Thoracic aorta (tissue), 2 donors: ENCODE measurements at regions not wholly inside any gene's neighbourhood (a gene's known extent, or its start where the extent isn't known, plus 50 kb on each side); places are given as distances from the start of the nearest gene placed in this dataset.

Experiments
- ATAC-seq: fragments of 150-250 bp; one replicate; pipeline ENCODE4 v1.8.0; 2017; ENCODE audit warnings: low read depth; ENCODE audit not compliant: insufficient number of reproducible peaks, low FRiP score
- DNase-seq: peaks from one replicate; pipeline ENCODE4 v3.0.0-alpha.2; 2020; ENCODE audit warnings: low spot score
- H3K27ac ChIP-seq, 2 donors: fragments of 200-600 bp; sonication (generic); 1 replicate in 1 of 2; 2 replicates in 1 of 2; pipeline ENCODE4 v1.5.1; 2016; ENCODE audit warnings: mild to moderate bottlenecking in 2 of 2, moderate library complexity in 2 of 2
- H3K27me3 ChIP-seq: fragments of 200-600 bp; sonication (generic); replicated peaks from 2 replicates; pipeline ENCODE4 v1.6.0; 2016; ENCODE audit warnings: mild to moderate bottlenecking; ENCODE audit not compliant: insufficient read depth
- H3K36me3 ChIP-seq: fragments of 200-600 bp; sonication (generic); one replicate; pipeline ENCODE4 v1.5.1; 2016
- H3K4me1 ChIP-seq, 2 donors: fragments of 200-600 bp; sonication (generic); 1 replicate in 1 of 2; 2 replicates in 1 of 2; pipeline versions ENCODE4 v1.5.1 to v1.6.0; 2016; ENCODE audit warnings: low read depth in 2 of 2, mild to moderate bottlenecking in 1 of 2; ENCODE audit not compliant: control insufficient read depth in 1 of 2
- H3K4me3 ChIP-seq: fragments of 200-600 bp; sonication (generic); 2 replicates; pipeline ENCODE4 v1.5.1; 2016; ENCODE audit warnings: mild to moderate bottlenecking
- H3K9me3 ChIP-seq: fragments of 200-600 bp; sonication (generic); 2 replicates; pipeline ENCODE4 v1.5.1; 2016
- TF ChIP-seq, protein P1 (sequence below): fragments of 200-600 bp; sonication (generic); IDR thresholded peaks from one replicate; pipeline ENCODE4 v1.5.1; 2019; ENCODE audit warnings: antibody characterized with exemption

DNA sequence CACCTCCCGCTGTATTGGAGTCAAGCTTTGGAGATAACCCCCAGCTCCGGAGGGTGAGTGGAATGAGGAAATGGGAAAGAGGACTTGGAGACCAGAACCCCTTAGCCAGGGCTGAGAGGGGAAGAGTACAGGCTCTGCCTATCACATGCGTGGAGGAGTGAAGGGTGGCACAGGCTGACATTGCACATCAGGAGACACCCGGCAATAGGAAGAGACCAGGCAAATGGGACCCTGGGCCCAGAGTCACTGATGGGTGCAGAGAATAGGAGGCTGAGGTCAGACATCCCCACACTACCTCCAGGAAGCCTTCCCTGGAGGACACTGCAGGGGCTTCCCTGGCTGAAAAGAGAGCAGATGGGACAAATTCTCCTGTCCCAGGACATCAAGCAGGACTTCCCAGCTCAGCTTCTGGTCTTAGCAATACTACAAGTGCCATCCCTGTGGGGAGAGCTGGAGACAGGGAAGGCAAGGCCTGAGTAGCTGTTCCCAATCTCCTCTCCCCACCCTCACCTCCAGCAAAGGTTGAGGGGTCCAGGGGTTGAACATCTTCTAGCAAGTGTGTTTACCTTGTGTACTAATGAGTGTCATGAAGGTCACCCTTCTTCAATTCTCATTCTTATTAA is 160.7 kb downstream of the BUD13 start:
- Histone ChIP-seq H3K27me3 (no peaks in the 10 kb centered on the region), H3K36me3 (no peaks in the 10 kb centered on the region), H3K4me1 (no peaks in the 10 kb centered on the region), H3K4me3 (no peak overlapping the region), H3K27ac (no peak overlapping the region), H3K9me3 (no peaks in the 10 kb centered on the region)
- ATAC-seq: no peak
- TF ChIP-seq, protein P1, sequence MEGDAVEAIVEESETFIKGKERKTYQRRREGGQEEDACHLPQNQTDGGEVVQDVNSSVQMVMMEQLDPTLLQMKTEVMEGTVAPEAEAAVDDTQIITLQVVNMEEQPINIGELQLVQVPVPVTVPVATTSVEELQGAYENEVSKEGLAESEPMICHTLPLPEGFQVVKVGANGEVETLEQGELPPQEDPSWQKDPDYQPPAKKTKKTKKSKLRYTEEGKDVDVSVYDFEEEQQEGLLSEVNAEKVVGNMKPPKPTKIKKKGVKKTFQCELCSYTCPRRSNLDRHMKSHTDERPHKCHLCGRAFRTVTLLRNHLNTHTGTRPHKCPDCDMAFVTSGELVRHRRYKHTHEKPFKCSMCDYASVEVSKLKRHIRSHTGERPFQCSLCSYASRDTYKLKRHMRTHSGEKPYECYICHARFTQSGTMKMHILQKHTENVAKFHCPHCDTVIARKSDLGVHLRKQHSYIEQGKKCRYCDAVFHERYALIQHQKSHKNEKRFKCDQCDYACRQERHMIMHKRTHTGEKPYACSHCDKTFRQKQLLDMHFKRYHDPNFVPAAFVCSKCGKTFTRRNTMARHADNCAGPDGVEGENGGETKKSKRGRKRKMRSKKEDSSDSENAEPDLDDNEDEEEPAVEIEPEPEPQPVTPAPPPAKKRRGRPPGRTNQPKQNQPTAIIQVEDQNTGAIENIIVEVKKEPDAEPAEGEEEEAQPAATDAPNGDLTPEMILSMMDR: no peak
- DNase-seq: no peak

DNA sequence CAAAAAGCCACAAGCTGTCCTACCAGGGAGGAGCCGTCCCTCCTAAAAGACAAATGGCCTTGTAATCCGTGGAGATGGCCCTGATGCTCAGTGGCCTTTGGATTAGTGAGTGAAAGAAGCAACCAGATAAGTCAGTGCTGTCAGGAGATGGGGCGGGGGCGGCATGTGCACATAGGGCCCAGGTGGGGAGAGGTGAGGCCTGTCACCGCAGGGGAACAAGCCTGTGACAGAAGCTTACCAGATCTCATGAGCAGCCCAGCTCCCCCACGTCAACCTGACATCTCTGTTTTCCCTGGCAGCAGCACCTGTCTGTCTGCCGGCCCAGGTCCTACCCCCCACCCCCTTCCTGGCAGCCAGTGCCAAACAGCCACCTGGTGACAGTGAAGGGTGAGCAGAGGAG is 162.6 kb downstream of the BUD13 start:
- H3K27ac ChIP-seq: no peak overlapping the region
- no peaks in the 10 kb centered on the region for H3K4me1 ChIP-seq
- no peak for DNase-seq
- H3K27me3 ChIP-seq: no peaks in the 10 kb centered on the region
- ATAC-seq: no peak
- H3K36me3 ChIP-seq: no peaks in the 10 kb centered on the region
- TF ChIP-seq, protein P1: no peak
- H3K4me3 ChIP-seq: no peak overlapping the region
- H3K9me3 ChIP-seq: no peaks in the 10 kb centered on the region

DNA sequence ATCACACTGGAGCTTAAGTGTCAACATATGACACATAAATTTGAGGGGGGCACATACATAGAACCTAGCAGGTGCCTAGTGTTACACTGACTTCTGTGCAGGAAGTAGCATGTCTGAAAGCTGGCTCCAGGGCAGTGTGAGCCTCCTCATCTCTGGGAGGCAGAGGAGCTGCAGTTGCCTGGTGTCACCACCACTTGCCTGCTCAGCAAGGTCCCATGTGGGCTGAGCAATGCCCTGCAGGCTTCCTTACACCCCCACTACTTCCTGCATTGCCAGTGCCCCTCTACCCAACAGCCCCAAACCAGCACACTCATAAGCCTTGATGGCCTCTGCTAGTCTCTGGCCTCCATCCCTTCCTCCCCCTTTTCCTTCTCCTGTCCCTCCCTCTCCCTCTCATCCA is 165.8 kb downstream of the BUD13 start:
- H3K9me3 ChIP-seq: no peaks in the 10 kb centered on the region
- H3K27ac ChIP-seq: no peak overlapping the region
- TF ChIP-seq, protein P1: no peak
- H3K4me1 ChIP-seq: peaks cover 0 to 6% of the 10 kb centered on the region in 2 donors
- DNase-seq (no peak), ATAC-seq (no peak)
- no peaks in the 10 kb centered on the region for H3K36me3 ChIP-seq
- no peaks in the 10 kb centered on the region for H3K27me3 ChIP-seq
- H3K4me3 ChIP-seq: no peak overlapping the region

DNA sequence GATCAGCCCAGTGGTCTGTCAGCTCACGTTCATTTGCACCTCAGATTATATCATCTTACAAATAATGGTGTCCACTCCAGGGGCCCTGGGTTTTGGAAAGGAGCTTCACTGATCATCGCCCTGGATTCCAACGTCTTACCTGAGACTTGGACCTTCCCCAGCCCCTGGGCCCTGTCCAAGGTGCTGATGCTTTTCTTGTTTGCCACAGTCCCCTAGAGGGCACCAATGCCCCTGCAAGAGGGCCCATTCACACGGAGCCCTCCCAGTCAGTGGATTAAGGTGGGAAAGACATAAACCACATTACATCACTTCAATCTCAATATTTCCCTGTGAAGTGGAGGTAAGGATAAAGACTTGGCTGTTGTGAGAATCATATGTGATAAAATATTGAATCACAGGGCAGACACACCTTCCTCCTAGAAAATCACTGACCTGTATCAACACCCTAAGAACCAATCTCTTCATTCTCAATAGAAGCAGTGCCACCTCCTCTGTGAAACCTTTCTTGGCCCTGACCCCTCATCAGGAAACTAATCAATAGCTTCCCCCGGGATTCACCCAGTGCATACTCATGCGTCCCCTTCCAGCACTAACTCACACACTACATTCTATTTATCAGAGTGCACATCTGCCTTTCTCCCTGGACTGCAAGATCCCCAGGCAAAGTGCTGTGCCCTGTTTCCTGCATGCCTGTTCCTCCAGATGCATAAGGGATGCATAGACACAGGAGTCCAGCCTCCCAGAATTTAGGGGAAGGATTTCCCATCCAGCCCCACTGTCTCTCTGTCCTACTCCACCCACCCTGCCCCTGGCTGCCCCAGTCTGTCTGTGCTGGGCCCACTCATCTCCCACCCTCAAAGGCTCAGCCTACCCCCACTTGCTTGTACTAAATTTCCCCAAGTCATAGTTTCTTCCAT is 167.0 kb downstream of the BUD13 start:
- Histone ChIP-seq H3K4me3 (no peak overlapping the region), H3K27me3 (no peaks in the 10 kb centered on the region), H3K4me1 (peaks cover 3 to 14% of the 10 kb centered on the region in 2 donors), H3K9me3 (no peaks in the 10 kb centered on the region), H3K27ac (no peak overlapping the region), H3K36me3 (no peaks in the 10 kb centered on the region)
- ATAC-seq (no peak), DNase-seq (no peak)
- TF ChIP-seq, protein P1: no peak

DNA sequence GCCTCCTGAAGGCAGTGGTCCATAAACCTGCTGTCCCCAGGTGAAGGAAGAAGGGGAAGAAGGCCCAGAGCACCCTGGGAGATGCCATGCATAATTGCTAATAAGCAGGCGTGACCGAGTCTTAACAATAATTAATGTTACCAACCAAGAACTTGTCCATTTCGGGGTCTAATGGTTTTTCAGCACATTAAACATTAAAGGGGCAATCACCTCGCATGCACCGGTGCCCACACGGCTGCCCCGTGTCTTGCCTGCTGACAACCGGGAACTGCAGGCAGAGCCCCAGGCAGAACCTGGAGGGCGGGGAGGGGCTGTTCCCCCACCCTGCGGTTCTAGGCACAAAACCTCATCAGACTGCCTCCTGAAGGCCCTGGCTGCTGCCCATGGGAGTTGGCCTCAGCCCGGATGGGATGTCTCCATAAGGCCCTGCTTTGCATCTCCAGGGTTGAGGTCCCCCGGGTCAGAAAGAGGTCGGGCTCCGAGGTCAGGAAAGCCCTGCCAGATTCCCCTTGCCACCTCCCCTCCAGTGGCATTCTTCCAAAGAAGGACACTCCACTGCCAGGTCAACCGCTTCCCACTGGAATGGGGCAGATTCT is 169.0 kb downstream of the BUD13 start:
- Histone ChIP-seq H3K4me1 (peaks cover 3 to 14% of the 10 kb centered on the region in 2 donors), H3K4me3 (no peak overlapping the region), H3K27ac (no peak overlapping the region), H3K27me3 (no peaks in the 10 kb centered on the region), H3K36me3 (no peaks in the 10 kb centered on the region), H3K9me3 (no peaks in the 10 kb centered on the region)
- DNase-seq (no peak), ATAC-seq (no peak)
- TF ChIP-seq, protein P1: no peak
